Psoas muscle (tissue), 7 donors: ENCODE measurements at regions not wholly inside any gene's neighbourhood (a gene's known extent, or its start where the extent isn't known, plus 50 kb on each side); places are given as distances from the start of the nearest gene placed in this dataset.

Source experiments
- ATAC-seq, 4 donors: fragments of 200-7000 bp; cut with Tn5 transposase; one replicate each; pipeline ENCODE4 v1.9.1; 2020; ENCODE audit warnings: moderate library complexity in 3 of 4, mild to moderate bottlenecking in 2 of 4
- DNase-seq, 2 donors: peaks; one replicate each; pipeline ENCODE4 v3.0.0-alpha.2; 2020
- H3K27ac ChIP-seq: fragments of 200-600 bp; one replicate; pipeline ENCODE4 v1.8.0; 2022
- H3K27me3 ChIP-seq, 3 donors: fragments of 200-600 bp in 1 of 3; one replicate each; pipeline versions ENCODE4 v1.6.1 to v1.8.0; 2013 to 2022; ENCODE audit warnings: low read length in 2 of 3, mild to moderate bottlenecking in 2 of 3, moderate library complexity in 1 of 3; ENCODE audit not compliant: insufficient read depth in 3 of 3
- H3K36me3 ChIP-seq, 2 donors: fragments of 200-600 bp in 1 of 2; one replicate each; pipeline versions ENCODE4 v1.6.1 to v1.8.0; 2013 to 2022; ENCODE audit warnings: low read depth in 1 of 2, mild to moderate bottlenecking in 1 of 2, moderate library complexity in 1 of 2; ENCODE audit not compliant: insufficient read depth in 1 of 2
- H3K4me1 ChIP-seq: fragments of 200-600 bp; one replicate; pipeline ENCODE4 v1.8.0; 2022
- H3K4me3 ChIP-seq: fragments of 200-600 bp; one replicate; pipeline ENCODE4 v1.8.0; 2022; ENCODE audit warnings: mild to moderate bottlenecking
- H3K9me3 ChIP-seq: fragments of 200-600 bp; one replicate; pipeline ENCODE4 v1.8.0; 2022
- WGBS, 3 donors: extraction: QIAGEN DNeasy Blood & Tissue Kit; methylation state at CpG; one replicate each; pipeline versions ENCODE4 v1.1.6 to v1.1.7; 2013; 5-methylcytosine and 5-hydroxymethylcytosine counted together
- intact Hi-C, 2 donors: fragments of 100-400 bp; cut with DNase I; formaldehyde crosslinking; loops; one replicate each; pipeline versions ENCODE4 v1.11.0 to v1.14.2; 2022
- TF ChIP-seq, protein P1 (sequence below): fragments of 200-600 bp; IDR thresholded peaks from one replicate; pipeline ENCODE4 v1.8.0; 2022; ENCODE audit warnings: antibody characterized with exemption
- donor health status: healthy with polysubstance abuse.
- donor health status: DM: no; HTN: no; CAD: no; lungs with moderate emphysema.
- donor health status: Bipolar disorder and iron deficiency.
- donor health status: healthy.
- donor health status: DM: yes; HTN: yes; CAD: no.
- donor health status: DM: no; HTN: no; CAD: no.
- donor health status: DM: yes; HTN: yes; CAD: no.

- H3K27me3 ChIP-seq: peaks cover 0 to 23% (median 5%) of the 10 kb centered on the region in 3 donors
- DNase-seq (no peak), ATAC-seq (no peak)
- no peak overlapping the region for H3K27ac ChIP-seq
- H3K4me1 ChIP-seq: no peaks in the 10 kb centered on the region
- no peaks in the 10 kb centered on the region for H3K36me3 ChIP-seq
- TF ChIP-seq, protein P1, sequence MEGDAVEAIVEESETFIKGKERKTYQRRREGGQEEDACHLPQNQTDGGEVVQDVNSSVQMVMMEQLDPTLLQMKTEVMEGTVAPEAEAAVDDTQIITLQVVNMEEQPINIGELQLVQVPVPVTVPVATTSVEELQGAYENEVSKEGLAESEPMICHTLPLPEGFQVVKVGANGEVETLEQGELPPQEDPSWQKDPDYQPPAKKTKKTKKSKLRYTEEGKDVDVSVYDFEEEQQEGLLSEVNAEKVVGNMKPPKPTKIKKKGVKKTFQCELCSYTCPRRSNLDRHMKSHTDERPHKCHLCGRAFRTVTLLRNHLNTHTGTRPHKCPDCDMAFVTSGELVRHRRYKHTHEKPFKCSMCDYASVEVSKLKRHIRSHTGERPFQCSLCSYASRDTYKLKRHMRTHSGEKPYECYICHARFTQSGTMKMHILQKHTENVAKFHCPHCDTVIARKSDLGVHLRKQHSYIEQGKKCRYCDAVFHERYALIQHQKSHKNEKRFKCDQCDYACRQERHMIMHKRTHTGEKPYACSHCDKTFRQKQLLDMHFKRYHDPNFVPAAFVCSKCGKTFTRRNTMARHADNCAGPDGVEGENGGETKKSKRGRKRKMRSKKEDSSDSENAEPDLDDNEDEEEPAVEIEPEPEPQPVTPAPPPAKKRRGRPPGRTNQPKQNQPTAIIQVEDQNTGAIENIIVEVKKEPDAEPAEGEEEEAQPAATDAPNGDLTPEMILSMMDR: no peak
- 61 to 69% (median 62%) methylated on average over 25 of the region's 25 CpGs for WGBS, 3 donors
- no peaks in the 10 kb centered on the region for H3K9me3 ChIP-seq
- no peak overlapping the region for H3K4me3 ChIP-seq
- intact Hi-C loops: no loop called here
These were observed 64.2 kb downstream of the SOX1 start for GRCh38 chr13:112131081-112131712.

DNA sequence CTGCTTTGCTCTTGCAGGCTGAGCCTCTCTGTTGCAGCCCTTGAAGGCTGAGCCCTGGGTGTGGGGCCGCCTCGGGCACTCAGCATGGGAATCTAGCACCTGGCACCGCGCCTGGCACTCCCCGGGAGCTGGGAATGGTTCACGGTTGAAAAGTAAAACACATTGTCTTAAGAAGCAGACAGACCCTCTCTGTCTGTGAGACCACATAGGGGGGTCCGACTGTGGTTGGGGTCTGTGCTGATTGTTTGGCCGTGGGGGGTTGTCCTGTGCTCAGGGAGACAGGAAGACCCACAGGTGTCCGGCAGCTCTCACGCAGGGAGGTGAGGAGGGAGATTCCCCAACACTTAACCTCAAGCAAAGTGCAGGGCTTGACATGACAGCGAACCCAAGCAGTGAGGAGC, 64.8 kb downstream of the SOX1 start:
- DNase-seq (no peak), ATAC-seq (no peak)
- TF ChIP-seq, protein P1: no peak
- H3K9me3 ChIP-seq: no peaks in the 10 kb centered on the region
- intact Hi-C loops: no loop called here
- no peak overlapping the region for H3K27ac ChIP-seq
- no peaks in the 10 kb centered on the region for H3K4me1 ChIP-seq
- H3K36me3 ChIP-seq: no peaks in the 10 kb centered on the region
- 51 to 55% (median 54%) methylated on average over 11 of the region's 11 CpGs for WGBS, 3 donors
- peaks cover 0 to 19% (median 5%) of the 10 kb centered on the region in 3 donors for H3K27me3 ChIP-seq
- H3K4me3 ChIP-seq: no peak overlapping the region

GRCh38 chr13:112132142-112132541, 65.2 kb downstream of the SOX1 start:
- no peak overlapping the region for H3K27ac ChIP-seq
- 63 to 68% (median 66%) methylated on average over 17 of the region's 17 CpGs for WGBS, 3 donors
- H3K36me3 ChIP-seq: no peaks in the 10 kb centered on the region
- DNase-seq: no peak
- intact Hi-C loops: no loop called here
- H3K4me3 ChIP-seq: no peak overlapping the region
- no peak for ATAC-seq
- peaks cover 0 to 19% (median 5%) of the 10 kb centered on the region in 3 donors for H3K27me3 ChIP-seq
- H3K9me3 ChIP-seq: no peaks in the 10 kb centered on the region
- TF ChIP-seq, protein P1: no peak
- no peaks in the 10 kb centered on the region for H3K4me1 ChIP-seq

DNA sequence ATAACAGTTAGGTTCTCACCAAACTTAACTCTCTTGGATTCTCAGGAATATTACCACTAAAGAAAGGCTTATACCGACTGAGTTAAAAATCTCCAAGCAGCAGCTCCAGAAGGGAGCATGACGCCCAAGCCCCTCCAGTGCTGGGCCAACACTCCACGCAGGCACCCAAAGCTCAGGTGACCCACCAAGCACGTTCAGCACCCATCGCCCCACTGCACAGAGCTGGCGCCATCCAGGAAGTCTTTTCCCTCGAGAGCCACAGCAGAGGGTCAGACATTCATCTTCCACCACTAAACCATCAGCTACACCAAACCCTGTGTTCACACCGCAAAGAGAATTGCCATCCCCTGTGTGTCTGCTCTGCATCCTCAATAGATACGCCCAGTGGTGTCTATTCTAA, 65.7 kb downstream of the SOX1 start:
- 77 to 83% (median 83%) methylated on average over 9 of the region's 9 CpGs for WGBS, 3 donors
- no peaks in the 10 kb centered on the region for H3K9me3 ChIP-seq
- DNase-seq (no peak), ATAC-seq (no peak)
- intact Hi-C loops: no loop called here
- H3K36me3 ChIP-seq: no peaks in the 10 kb centered on the region
- H3K27ac ChIP-seq: no peak overlapping the region
- no peak overlapping the region for H3K4me3 ChIP-seq
- TF ChIP-seq, protein P1: no peak
- no peaks in the 10 kb centered on the region for H3K4me1 ChIP-seq
- peaks cover 0 to 19% (median 5%) of the 10 kb centered on the region in 3 donors for H3K27me3 ChIP-seq
